IMR-90 (cell line): ENCODE measurements at regions not wholly inside any gene's neighbourhood (a gene's known extent, or its start where the extent isn't known, plus 50 kb on each side); places are given as distances from the start of the nearest gene placed in this dataset.

Experiments
- ATAC-seq: fragments of 200-7000 bp; cut with Tn5 transposase; 2 replicates; pipeline ENCODE4 v1.9.1; 2020; ENCODE audit warnings: low read depth, mild to moderate bottlenecking, moderate library complexity
- BruUV-seq: library from RNA; stranded (reverse); fragments of 400-500 nt; replicated peaks from 2 replicates; lab custom pipeline; 2021; lab: Mats Ljungman, UMichigan
- CTCF ChIA-PET: fragments of 300-600 bp; formaldehyde crosslinking; extraction: SDS; loops from one replicate; lab custom pipeline; 2021; ENCODE audit warnings: antibody characterized with exemption; lab: Yijun Ruan, JAX
- POLR2A ChIA-PET: fragments of 300-600 bp; sonication (Branson Sonifier 250); formaldehyde crosslinking; loops from one replicate; lab custom pipeline; 2022; ENCODE audit warnings: antibody characterized with exemption; ENCODE audit not compliant: unreplicated experiment; lab: Charles Lee
- DNase-seq: peaks from one replicate; pipeline ENCODE4 v3.0.0; 2013
- H2AFZ ChIP-seq: replicated peaks from 2 replicates; pipeline ENCODE3; 2013; ENCODE audit warnings: low read length, mild to moderate bottlenecking; ENCODE audit not compliant: poor library complexity
- H2AK5ac ChIP-seq: 2 replicates; pipeline ENCODE4 v1.6.1; 2013; ENCODE audit warnings: low read depth, low read length, inconsistent platforms
- H2AK9ac ChIP-seq: replicated peaks from 2 replicates; pipeline ENCODE3; 2013; ENCODE audit warnings: mild to moderate bottlenecking, low read depth, low read length, moderate library complexity; ENCODE audit not compliant: poor library complexity
- H2BK120ac ChIP-seq: 2 replicates; pipeline ENCODE4 v1.6.1; 2013; ENCODE audit warnings: low read depth, low read length, inconsistent platforms
- H2BK15ac ChIP-seq: 3 replicates; pipeline ENCODE4 v1.6.1; 2013; ENCODE audit warnings: low read depth, low read length, inconsistent platforms
- H2BK20ac ChIP-seq: 2 replicates; pipeline ENCODE4 v1.6.1; 2013; ENCODE audit warnings: low read depth, mild to moderate bottlenecking, inconsistent platforms, low read length, moderate library complexity
- H2BK5ac ChIP-seq: 2 replicates; pipeline ENCODE4 v1.6.1; 2013; ENCODE audit warnings: mild to moderate bottlenecking, low read depth, low read length, inconsistent platforms; ENCODE audit not compliant: poor library complexity, severe bottlenecking
- H3K14ac ChIP-seq: replicated peaks from 2 replicates; pipeline ENCODE4 v1.6.1; 2013; ENCODE audit warnings: low read depth, low read length, inconsistent platforms
- H3K18ac ChIP-seq: 2 replicates; pipeline ENCODE4 v1.6.1; 2013; ENCODE audit warnings: low read depth, low read length, control low read depth
- H3K23ac ChIP-seq: 2 replicates; pipeline ENCODE4 v1.6.1; 2013; ENCODE audit warnings: low read depth, low read length, inconsistent platforms
- H3K27ac ChIP-seq: 2 replicates; pipeline ENCODE4 v1.5.1; 2013; ENCODE audit warnings: mild to moderate bottlenecking, control low read depth, low read length; ENCODE audit not compliant: insufficient read depth
- H3K27me3 ChIP-seq: 2 replicates; pipeline ENCODE4 v1.6.1; 2013; ENCODE audit warnings: low read length; ENCODE audit not compliant: control insufficient read depth, insufficient read depth
- H3K36me3 ChIP-seq: 2 replicates; pipeline ENCODE4 v1.6.1; 2013; ENCODE audit warnings: low read length, mixed read lengths; ENCODE audit not compliant: control insufficient read depth, insufficient read depth
- H3K4ac ChIP-seq: 2 replicates; pipeline ENCODE4 v1.6.1; 2013; ENCODE audit warnings: low read depth, low read length, inconsistent platforms
- H3K4me1 ChIP-seq: 2 replicates; pipeline ENCODE4 v1.6.1; 2013; ENCODE audit warnings: low read length, mixed read lengths; ENCODE audit not compliant: control insufficient read depth, insufficient read depth
- H3K4me2 ChIP-seq: 2 replicates; pipeline ENCODE4 v1.6.1; 2013; ENCODE audit warnings: low read depth, mild to moderate bottlenecking, control low read depth, low read length, moderate library complexity
- H3K4me3 ChIP-seq: 2 replicates; pipeline ENCODE4 v1.5.1; 2013; ENCODE audit warnings: low read depth, mild to moderate bottlenecking, control low read depth, low read length, moderate library complexity; ENCODE audit not compliant: insufficient read depth
- H3K56ac ChIP-seq: 2 replicates; pipeline ENCODE4 v1.6.1; 2013; ENCODE audit warnings: low read length, inconsistent platforms; ENCODE audit not compliant: insufficient read depth; ENCODE audit errors: extremely low read depth
- H3K79me1 ChIP-seq, 2 experiments: 2 replicates each; pipeline ENCODE4 v1.6.1; 2013; ENCODE audit warnings: low read length in 2 of 2, inconsistent platforms in 1 of 2, low read depth in 1 of 2
- H3K9ac ChIP-seq: 2 replicates; pipeline ENCODE4 v1.6.1; 2013; ENCODE audit warnings: low read depth, low read length, control low read depth
- H3K9me1 ChIP-seq: 2 replicates; pipeline ENCODE4 v1.6.1; 2013; ENCODE audit warnings: low read length, inconsistent platforms; ENCODE audit not compliant: insufficient read depth
- H3K9me3 ChIP-seq: 2 replicates; pipeline ENCODE4 v1.6.1; 2013; ENCODE audit warnings: low read length; ENCODE audit not compliant: control insufficient read depth, insufficient read depth
- H4K20me1 ChIP-seq: 2 replicates; pipeline ENCODE4 v1.6.1; 2013; ENCODE audit warnings: low read length, inconsistent platforms; ENCODE audit not compliant: insufficient read depth
- H4K5ac ChIP-seq: 2 replicates; pipeline ENCODE4 v1.6.1; 2013; ENCODE audit warnings: mild to moderate bottlenecking, low read depth, low read length, control low read depth
- H4K8ac ChIP-seq, 2 experiments: 2 replicates each; pipeline ENCODE4 v1.6.1; 2013; ENCODE audit warnings: low read depth in 2 of 2, low read length in 2 of 2, control low read depth in 1 of 2, inconsistent platforms in 1 of 2
- H4K91ac ChIP-seq: 2 replicates; pipeline ENCODE4 v1.6.1; 2013; ENCODE audit warnings: low read depth, low read length, inconsistent platforms; ENCODE audit not compliant: insufficient read depth
- FOS ChIP-seq: fragments of 150-350 bp; IDR thresholded peaks from 2 replicates; pipeline ENCODE4 v1.6.1; 2016; ENCODE audit warnings: low read depth, low read length
- MAZ ChIP-seq: IDR thresholded peaks from 2 replicates; pipeline ENCODE4 v1.6.1; 2012; ENCODE audit warnings: low read depth, mild to moderate bottlenecking, low read length, improper control_type of control experiment, moderate library complexity, borderline replicate concordance
- MXI1 ChIP-seq: IDR thresholded peaks from 2 replicates; pipeline ENCODE4 v1.6.1; 2012; ENCODE audit warnings: low read depth, mild to moderate bottlenecking, low read length, moderate library complexity, borderline replicate concordance
- NFE2L2 ChIP-seq: fragments of 150-350 bp; IDR thresholded peaks from 2 replicates; pipeline ENCODE4 v1.6.1; 2016; ENCODE audit warnings: low read depth, mild to moderate bottlenecking, low read length
- WGBS, 2 experiments: methylation state at CpG; one replicate each; pipeline versions ENCODE4 v1.1.5 to v1.1.7; 2013; ENCODE audit warnings: missing lambda C conversion rate in 2 of 2; ENCODE audit not compliant: insufficient read length in 1 of 2; ENCODE audit errors: extremely low coverage in 2 of 2; 5-methylcytosine and 5-hydroxymethylcytosine counted together
- dilution Hi-C: fragments of 300-500 bp; cut with HindIII; formaldehyde crosslinking; loops from one replicate; pipeline ENCODE4 v1.14.3; 2018; ENCODE audit warnings: low sequenced_read_pairs; ENCODE audit not compliant: unreplicated experiment
- in situ Hi-C: fragments of 300-500 bp; cut with MboI; formaldehyde crosslinking; loops from 3 replicates; pipeline ENCODE4 v1.14.3; 2019; ENCODE audit warnings: low sequenced_read_pairs, inconsistent platforms, mixed read lengths
- intact Hi-C: fragments of 100-400 bp; cut with micrococcal nuclease; formaldehyde crosslinking; loops from 2 replicates; pipeline ENCODE4 v1.10.0; 2022
- TF ChIP-seq, protein P1 (sequence below): fragments of 150-350 bp; IDR thresholded peaks from 2 replicates; pipeline ENCODE4 v1.6.1; 2017; ENCODE audit warnings: mild to moderate bottlenecking, antibody characterized with exemption, low read length, low read depth

GRCh38 chr2:128642821-128643220, 324.2 kb upstream of the HS6ST1 start:
- no peak overlapping the region for H3K9ac ChIP-seq
- no peak overlapping the region for H4K5ac ChIP-seq
- in situ Hi-C loops: no loop called here
- no peaks in the 10 kb centered on the region; the same call in none of the 2 replicates for H3K4me1 ChIP-seq
- CTCF ChIA-PET: no interaction called here
- H3K9me3 ChIP-seq: no peaks in the 10 kb centered on the region
- no peak overlapping the region for H2AFZ ChIP-seq
- H3K23ac ChIP-seq: no peak overlapping the region
- POLR2A ChIA-PET: no interaction called here
- no peak overlapping the region for H3K4ac ChIP-seq
- no TSS peak for BruUV-seq
- H3K14ac ChIP-seq: no peak overlapping the region
- H3K4me2 ChIP-seq: no peak overlapping the region
- H3K27me3 ChIP-seq: peaks cover 31% of the 10 kb centered on the region
- ATAC-seq (no peak), DNase-seq (no peak)
- no peak overlapping the region for H4K8ac ChIP-seq
- dilution Hi-C loops: no loop called here
- H2BK15ac ChIP-seq: no peak overlapping the region
- TF ChIP-seq MXI1 (no peak), MAZ (no peak), NFE2L2 (no peak), FOS (no peak)
- TF ChIP-seq, protein P1, sequence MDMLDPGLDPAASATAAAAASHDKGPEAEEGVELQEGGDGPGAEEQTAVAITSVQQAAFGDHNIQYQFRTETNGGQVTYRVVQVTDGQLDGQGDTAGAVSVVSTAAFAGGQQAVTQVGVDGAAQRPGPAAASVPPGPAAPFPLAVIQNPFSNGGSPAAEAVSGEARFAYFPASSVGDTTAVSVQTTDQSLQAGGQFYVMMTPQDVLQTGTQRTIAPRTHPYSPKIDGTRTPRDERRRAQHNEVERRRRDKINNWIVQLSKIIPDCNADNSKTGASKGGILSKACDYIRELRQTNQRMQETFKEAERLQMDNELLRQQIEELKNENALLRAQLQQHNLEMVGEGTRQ: no peak
- H2BK20ac ChIP-seq: no peak overlapping the region
- no peaks in the 10 kb centered on the region for H4K20me1 ChIP-seq
- no peaks in the 10 kb centered on the region for H3K36me3 ChIP-seq
- H3K27ac ChIP-seq: no peak overlapping the region
- H3K18ac ChIP-seq: no peak overlapping the region
- no peaks in the 10 kb centered on the region for H3K79me1 ChIP-seq
- H2BK120ac ChIP-seq: no peak overlapping the region
- H2BK5ac ChIP-seq: no peak overlapping the region
- no peak overlapping the region for H3K4me3 ChIP-seq
- H2AK5ac ChIP-seq: no peak overlapping the region
- intact Hi-C loops: no loop called here
- peaks cover 3% of the 10 kb centered on the region; the same call in 1 of the 2 replicates for H3K9me1 ChIP-seq
- no peak overlapping the region for H3K56ac ChIP-seq
- WGBS, 2 experiments: 74% methylated on average over 3 of the region's 5 CpGs; no CpG with 5 or more reads in 1 of the 2 experiments
- no peak overlapping the region for H2AK9ac ChIP-seq
- no peak overlapping the region for H4K91ac ChIP-seq
